SK-N-DZ (cell line): ENCODE measurements at regions not wholly inside any gene's neighbourhood (a gene's known extent, or its start where the extent isn't known, plus 50 kb on each side); places are given as distances from the start of the nearest gene placed in this dataset.
"Not testable (repeated sequence)": the region's sequence is repeated elsewhere in the genome, so short reads cannot be mapped to it uniquely, and the experiment has no call there.

ENCODE experiments used
- DNase-seq: peaks from one replicate; pipeline ENCODE4 v3.0.0-alpha.2; 2015; ENCODE audit warnings: low spot score

GRCh38 chr2:164028814-164029534, 293.2 kb upstream of the FIGN start:
- no peak for DNase-seq

- DNase-seq = no peak
Observed at GRCh38 chr2:164024396-164024795, 288.6 kb upstream of the FIGN start.

GRCh38 chr2:164023896-164024295, 288.1 kb upstream of the FIGN start:
- DNase-seq = no peak

GRCh38 chr2:164015328-164016123, 279.7 kb upstream of the FIGN start:
- DNase-seq = no peak

GRCh38 chr2:164014791-164015190, 279.0 kb upstream of the FIGN start:
- no peak for DNase-seq

- no peak for DNase-seq
Observed at GRCh38 chr2:164014068-164014731, 278.4 kb upstream of the FIGN start.

- DNase-seq = no peak
Observed at GRCh38 chr2:164012581-164012980, 276.8 kb upstream of the FIGN start.

- no peak for DNase-seq
Observed at GRCh38 chr2:164009756-164010337, 274.0 kb upstream of the FIGN start.

- no peak for DNase-seq
Observed at GRCh38 chr2:164008752-164009151, 272.9 kb upstream of the FIGN start.

GRCh38 chr2:164006704-164007103, 270.9 kb upstream of the FIGN start:
- no peak for DNase-seq

- no peak for DNase-seq
Observed at GRCh38 chr2:164000176-164000575, 264.4 kb upstream of the FIGN start.

GRCh38 chr2:163997466-163997865, 261.7 kb upstream of the FIGN start:
- no peak for DNase-seq

- no peak for DNase-seq
Observed at GRCh38 chr2:163990541-163990940, 254.7 kb upstream of the FIGN start.

- DNase-seq = no peak
Observed at GRCh38 chr2:163990101-163990500, 254.3 kb upstream of the FIGN start.

- no peak for DNase-seq
Observed at GRCh38 chr2:163987175-163987940, 251.6 kb upstream of the FIGN start.

- no peak for DNase-seq
Observed at GRCh38 chr2:163984986-163985385, 249.2 kb upstream of the FIGN start.

GRCh38 chr2:163983911-163984310, 248.1 kb upstream of the FIGN start:
- DNase-seq = no peak

- DNase-seq = no peak
Observed at GRCh38 chr2:163982938-163983337, 247.1 kb upstream of the FIGN start.

- DNase-seq = no peak
Observed at GRCh38 chr2:163974766-163975165, 239.0 kb upstream of the FIGN start.

GRCh38 chr2:163970058-163970813, 234.4 kb upstream of the FIGN start:
- DNase-seq = no peak

GRCh38 chr2:163964278-163964677, 228.5 kb upstream of the FIGN start:
- not testable (repeated sequence) for DNase-seq
